Epithelial cell of esophagus (primary cell): ENCODE measurements at regions not wholly inside any gene's neighbourhood (a gene's known extent, or its start where the extent isn't known, plus 50 kb on each side); places are given as distances from the start of the nearest gene placed in this dataset.

Source experiments
- DNase-seq: peaks from one replicate; pipeline ENCODE4 v3.0.0; 2010; ENCODE audit warnings: low read depth
- H3K4me3 ChIP-seq: 2 replicates; pipeline ENCODE4 v1.5.1; 2011; ENCODE audit warnings: mild to moderate bottlenecking, low read length, control low read depth
- TF ChIP-seq, protein P1 (sequence below): IDR thresholded peaks from 2 replicates; pipeline ENCODE4 v1.5.1; 2011; ENCODE audit warnings: low read depth, mild to moderate bottlenecking, low read length, control low read depth, inconsistent platforms; ENCODE audit not compliant: insufficient read depth; ENCODE audit errors: missing control alignments

DNA sequence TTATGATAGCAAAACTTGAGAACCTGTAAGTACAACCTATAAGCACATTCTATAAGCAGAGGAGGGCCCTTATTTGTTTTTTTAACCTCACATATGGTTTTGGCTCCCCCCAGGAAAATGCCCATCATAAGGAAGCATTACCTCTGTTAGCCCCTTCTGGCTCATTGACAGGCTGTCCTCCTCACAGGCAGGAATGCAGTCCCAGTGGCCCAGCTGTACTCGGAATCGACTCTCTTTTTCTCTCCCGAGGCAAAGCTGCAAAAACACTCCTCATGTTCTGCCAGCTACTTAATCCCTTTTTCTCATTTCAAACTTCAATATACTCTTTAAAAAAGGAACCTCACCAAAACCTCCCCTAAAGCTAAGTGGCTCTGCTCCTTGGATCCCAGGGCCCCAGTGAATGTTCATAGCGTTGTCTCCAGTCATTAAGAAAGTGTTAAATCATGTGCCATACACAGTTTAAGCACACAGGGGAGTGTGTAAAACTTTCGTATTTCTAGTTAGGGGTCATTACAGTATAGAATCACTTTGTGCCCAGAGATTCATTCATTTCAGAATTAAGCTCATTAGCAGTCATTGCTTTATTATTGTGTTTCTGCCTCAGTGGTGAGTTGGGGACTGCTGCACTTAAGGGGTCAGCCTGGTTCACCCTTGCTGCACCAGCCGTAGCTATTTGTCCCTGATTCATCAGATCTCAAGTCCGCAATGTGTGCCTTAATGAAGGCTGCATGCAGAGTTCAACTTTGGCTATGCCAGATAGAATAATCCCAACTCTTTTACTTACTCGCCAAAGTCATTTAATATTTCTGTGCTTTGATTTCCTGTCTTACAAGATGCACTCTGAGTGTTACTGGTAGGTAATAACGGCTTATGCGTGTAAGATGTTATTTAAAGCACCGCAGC lies 57.6 kb downstream of the JRKL start:
- H3K4me3 ChIP-seq: no peak overlapping the region
- no peak for DNase-seq
- TF ChIP-seq, protein P1, sequence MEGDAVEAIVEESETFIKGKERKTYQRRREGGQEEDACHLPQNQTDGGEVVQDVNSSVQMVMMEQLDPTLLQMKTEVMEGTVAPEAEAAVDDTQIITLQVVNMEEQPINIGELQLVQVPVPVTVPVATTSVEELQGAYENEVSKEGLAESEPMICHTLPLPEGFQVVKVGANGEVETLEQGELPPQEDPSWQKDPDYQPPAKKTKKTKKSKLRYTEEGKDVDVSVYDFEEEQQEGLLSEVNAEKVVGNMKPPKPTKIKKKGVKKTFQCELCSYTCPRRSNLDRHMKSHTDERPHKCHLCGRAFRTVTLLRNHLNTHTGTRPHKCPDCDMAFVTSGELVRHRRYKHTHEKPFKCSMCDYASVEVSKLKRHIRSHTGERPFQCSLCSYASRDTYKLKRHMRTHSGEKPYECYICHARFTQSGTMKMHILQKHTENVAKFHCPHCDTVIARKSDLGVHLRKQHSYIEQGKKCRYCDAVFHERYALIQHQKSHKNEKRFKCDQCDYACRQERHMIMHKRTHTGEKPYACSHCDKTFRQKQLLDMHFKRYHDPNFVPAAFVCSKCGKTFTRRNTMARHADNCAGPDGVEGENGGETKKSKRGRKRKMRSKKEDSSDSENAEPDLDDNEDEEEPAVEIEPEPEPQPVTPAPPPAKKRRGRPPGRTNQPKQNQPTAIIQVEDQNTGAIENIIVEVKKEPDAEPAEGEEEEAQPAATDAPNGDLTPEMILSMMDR: no peak

DNA sequence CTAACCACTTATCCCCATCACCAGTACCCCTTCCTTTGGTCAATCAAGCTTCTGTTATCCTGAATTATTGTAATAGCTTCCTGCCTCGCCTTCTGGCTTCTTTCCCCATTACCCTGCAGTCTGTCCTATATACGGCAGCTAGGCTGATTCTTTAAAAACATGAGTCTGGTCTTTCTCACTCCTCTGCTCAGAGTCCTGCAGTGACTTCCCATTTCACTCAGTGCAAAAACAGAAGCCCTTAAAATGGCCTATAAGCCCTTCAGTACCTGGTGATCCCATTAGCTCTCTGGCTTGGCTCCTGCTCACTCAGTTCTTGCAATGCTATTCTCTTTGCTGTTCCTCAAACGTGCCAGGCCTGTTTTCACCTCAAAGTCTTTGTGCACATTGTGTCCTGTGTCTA lies 58.4 kb downstream of the JRKL start:
- TF ChIP-seq, protein P1: no peak
- DNase-seq: no peak
- H3K4me3 ChIP-seq: no peak overlapping the region

DNA sequence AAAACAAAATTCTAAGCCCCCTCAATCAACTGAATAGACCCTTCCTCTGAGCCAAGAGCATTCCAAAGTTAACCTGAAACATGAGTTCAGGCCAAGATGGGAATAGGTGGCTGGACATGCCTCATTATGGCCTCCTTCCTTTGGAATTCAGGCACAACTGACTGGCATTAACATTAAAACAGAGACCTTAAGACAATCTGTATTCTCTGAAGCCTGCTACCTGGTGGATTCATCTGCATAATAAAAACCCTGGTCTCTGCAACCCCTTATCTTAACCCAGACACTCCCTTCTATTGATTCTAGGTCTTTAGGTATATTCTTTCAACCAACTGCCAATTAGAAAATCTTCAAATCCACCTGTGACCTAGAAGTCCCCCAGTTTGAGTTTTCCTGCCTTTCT lies 66.3 kb downstream of the JRKL start:
- DNase-seq: no peak
- TF ChIP-seq, protein P1: no peak
- no peak overlapping the region for H3K4me3 ChIP-seq

DNA sequence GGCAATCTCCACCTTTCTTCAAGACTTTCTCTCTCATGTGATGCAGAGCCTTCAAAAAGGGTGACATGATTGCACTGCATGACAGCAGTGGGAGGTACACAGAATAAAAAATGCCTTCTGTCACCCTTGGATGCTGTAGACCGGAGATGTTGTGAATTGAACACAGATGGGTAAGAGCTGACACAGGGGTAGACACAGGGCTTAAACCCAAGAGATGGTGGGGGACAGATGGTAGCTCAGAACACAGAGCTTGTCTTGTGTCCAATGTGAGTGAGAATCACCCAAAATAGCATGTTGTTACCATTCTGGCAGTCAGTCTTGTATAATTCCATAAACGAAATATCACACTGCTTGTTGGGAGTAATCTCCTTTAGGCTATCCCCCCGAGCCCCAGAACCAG lies 69.9 kb downstream of the JRKL start:
- TF ChIP-seq, protein P1: no peak
- DNase-seq: no peak
- no peak overlapping the region for H3K4me3 ChIP-seq

DNA sequence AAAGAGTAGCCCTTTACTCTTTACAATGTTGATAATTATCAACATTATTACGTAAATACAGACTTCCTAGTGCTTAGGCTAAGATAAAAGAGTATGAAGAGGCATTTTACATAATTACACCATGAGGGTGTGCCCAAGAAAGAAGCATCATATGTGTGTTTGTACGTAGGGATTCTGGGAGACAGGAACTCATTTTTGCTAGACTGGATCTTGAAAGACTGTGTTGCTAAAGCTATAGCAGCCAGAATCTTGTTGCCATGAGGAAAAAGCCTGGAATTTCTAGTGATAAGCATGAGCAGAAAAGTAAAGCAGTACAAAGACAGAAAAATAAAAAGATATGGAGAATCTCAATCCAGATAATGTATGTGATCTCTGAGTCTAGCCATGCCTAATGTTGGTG lies 72.1 kb downstream of the JRKL start:
- DNase-seq: no peak

DNA sequence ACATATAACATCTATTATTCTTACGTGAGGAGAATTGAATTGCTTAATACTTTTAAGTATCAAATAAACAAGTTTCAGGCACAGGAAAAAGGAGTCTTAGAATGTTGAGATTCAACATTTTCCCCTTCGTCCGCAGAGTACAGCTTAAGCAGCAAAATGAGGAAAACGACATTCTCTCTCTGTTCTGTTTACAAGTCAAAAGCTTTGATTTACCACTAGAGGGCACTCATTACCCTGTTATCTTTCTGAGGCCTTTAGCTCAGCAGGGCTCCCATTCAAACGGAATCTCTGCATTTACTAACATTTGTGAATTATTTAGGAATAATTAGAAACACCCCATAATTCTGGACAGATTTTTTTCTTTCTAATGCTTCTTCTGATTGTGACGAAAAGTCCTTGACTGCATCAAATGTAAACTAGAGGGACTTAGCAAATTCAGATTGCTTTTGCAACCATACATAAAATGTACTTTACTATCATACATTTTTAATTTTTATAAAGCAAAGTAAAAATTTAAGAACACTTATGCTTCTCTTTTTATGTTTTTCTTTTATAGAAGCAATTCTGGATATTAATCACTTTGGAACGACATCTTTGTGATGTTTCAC lies 75.0 kb downstream of the JRKL start:
- TF ChIP-seq, protein P1: peak; percentile 69
- no peak overlapping the region for H3K4me3 ChIP-seq
- peak; percentile 77 for DNase-seq

More for the DNA sequence above, 72.1 kb downstream of the JRKL start:
- no peak overlapping the region for H3K4me3 ChIP-seq
- TF ChIP-seq, protein P1: no peak
